ENCODE measurements at regions not wholly inside any gene's neighbourhood (a gene's known extent, or its start where the extent isn't known, plus 50 kb on each side); places are given as distances from the start of the nearest gene placed in this dataset.

DNA sequence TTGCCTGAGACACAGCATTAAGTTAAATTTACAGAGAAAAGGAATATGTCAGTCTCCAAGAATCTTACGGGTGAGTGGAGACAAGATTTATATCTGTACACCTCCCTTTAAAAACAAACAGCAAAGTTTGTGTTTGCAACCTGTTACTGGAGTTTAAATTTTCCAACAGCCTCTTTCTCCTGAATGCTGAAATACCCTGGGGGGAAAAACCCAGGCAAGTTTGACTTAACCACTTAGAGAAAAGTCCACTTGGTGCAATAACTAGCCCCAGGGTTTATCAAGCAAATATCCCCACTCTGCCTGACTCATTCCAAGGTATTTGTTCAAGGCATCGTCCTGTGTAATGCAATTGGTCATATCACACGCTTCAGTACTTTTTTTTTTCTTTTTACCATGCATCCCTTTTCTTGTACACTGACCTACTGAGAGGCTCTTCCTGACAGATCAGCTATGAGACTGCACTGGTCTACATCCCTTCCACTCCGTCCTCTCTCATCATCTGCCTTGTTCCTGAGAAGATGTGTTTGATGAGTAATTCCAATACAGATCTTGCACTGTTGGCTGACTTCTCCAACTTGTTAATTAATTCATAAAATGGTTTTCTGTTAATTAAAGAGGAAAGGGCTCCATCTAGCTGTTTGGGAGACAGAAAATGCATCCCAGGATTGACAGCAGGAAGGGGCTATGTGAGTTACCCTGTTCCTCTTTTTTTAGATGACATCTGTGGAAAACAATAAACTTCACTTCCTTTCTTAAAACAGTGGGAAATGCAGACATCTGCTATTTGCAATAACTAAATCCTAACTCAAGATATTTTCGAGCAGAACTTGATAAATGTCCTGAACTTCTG is 212.5 kb upstream of the IRS2 start:
- TF ChIP-seq, protein P1, sequence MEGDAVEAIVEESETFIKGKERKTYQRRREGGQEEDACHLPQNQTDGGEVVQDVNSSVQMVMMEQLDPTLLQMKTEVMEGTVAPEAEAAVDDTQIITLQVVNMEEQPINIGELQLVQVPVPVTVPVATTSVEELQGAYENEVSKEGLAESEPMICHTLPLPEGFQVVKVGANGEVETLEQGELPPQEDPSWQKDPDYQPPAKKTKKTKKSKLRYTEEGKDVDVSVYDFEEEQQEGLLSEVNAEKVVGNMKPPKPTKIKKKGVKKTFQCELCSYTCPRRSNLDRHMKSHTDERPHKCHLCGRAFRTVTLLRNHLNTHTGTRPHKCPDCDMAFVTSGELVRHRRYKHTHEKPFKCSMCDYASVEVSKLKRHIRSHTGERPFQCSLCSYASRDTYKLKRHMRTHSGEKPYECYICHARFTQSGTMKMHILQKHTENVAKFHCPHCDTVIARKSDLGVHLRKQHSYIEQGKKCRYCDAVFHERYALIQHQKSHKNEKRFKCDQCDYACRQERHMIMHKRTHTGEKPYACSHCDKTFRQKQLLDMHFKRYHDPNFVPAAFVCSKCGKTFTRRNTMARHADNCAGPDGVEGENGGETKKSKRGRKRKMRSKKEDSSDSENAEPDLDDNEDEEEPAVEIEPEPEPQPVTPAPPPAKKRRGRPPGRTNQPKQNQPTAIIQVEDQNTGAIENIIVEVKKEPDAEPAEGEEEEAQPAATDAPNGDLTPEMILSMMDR (IDR thresholded peaks at IDR 0.05), result no peak
- TF ChIP-seq, protein P2, sequence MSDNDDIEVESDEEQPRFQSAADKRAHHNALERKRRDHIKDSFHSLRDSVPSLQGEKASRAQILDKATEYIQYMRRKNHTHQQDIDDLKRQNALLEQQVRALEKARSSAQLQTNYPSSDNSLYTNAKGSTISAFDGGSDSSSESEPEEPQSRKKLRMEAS (IDR thresholded peaks at IDR 0.05; ENCODE audit: low read depth), result no peak
- TF ChIP-seq, protein P3, sequence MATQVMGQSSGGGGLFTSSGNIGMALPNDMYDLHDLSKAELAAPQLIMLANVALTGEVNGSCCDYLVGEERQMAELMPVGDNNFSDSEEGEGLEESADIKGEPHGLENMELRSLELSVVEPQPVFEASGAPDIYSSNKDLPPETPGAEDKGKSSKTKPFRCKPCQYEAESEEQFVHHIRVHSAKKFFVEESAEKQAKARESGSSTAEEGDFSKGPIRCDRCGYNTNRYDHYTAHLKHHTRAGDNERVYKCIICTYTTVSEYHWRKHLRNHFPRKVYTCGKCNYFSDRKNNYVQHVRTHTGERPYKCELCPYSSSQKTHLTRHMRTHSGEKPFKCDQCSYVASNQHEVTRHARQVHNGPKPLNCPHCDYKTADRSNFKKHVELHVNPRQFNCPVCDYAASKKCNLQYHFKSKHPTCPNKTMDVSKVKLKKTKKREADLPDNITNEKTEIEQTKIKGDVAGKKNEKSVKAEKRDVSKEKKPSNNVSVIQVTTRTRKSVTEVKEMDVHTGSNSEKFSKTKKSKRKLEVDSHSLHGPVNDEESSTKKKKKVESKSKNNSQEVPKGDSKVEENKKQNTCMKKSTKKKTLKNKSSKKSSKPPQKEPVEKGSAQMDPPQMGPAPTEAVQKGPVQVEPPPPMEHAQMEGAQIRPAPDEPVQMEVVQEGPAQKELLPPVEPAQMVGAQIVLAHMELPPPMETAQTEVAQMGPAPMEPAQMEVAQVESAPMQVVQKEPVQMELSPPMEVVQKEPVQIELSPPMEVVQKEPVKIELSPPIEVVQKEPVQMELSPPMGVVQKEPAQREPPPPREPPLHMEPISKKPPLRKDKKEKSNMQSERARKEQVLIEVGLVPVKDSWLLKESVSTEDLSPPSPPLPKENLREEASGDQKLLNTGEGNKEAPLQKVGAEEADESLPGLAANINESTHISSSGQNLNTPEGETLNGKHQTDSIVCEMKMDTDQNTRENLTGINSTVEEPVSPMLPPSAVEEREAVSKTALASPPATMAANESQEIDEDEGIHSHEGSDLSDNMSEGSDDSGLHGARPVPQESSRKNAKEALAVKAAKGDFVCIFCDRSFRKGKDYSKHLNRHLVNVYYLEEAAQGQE (IDR thresholded peaks at IDR 0.05; ENCODE audit: low read depth, low read length), result no peak
- TF ChIP-seq SMC3 (IDR thresholded peaks at IDR 0.05; ENCODE audit: low read depth, low read length) (no peak), POLR2AphosphoS5 (IDR thresholded peaks at IDR 0.05; ENCODE audit: low read depth, low read length) (no peak), RXRA (IDR thresholded peaks at IDR 0.05; ENCODE audit: borderline replicate concordance, low read depth) (no peak), EP300 (IDR thresholded peaks at IDR 0.05; ENCODE audit: borderline replicate concordance in 1 of 2, low read depth in 1 of 2, low read length in 1 of 2) (no peak), TAF1 (IDR thresholded peaks at IDR 0.05; ENCODE audit: borderline replicate concordance, low read depth, low read length) (no peak)
